H1 (cell line): ENCODE measurements at regions not wholly inside any gene's neighbourhood (a gene's known extent, or its start where the extent isn't known, plus 50 kb on each side); places are given as distances from the start of the nearest gene placed in this dataset.

Experiments used
- FOSL1 ChIP-seq: IDR thresholded peaks from 2 replicates; pipeline ENCODE4 v1.6.1; 2011; ENCODE audit warnings: mild to moderate bottlenecking, low read depth, low read length, moderate library complexity; ENCODE audit not compliant: insufficient read depth
- JUN ChIP-seq: IDR thresholded peaks from 2 replicates; pipeline ENCODE4 v1.6.1; 2011; ENCODE audit warnings: low read depth, mild to moderate bottlenecking, improper control_type of control experiment, low read length
- KDM1A ChIP-seq: fragments of 200-600, 300-600 bp; sonication (generic); IDR thresholded peaks from 2 replicates; pipeline ENCODE4 v1.7.1; 2016; ENCODE audit warnings: mild to moderate bottlenecking, low read length, borderline replicate concordance
- PHF8 ChIP-seq: fragments of 200-600 bp; sonication (generic); conservative IDR thresholded peaks from 2 replicates; pipeline ENCODE4 v1.7.1; 2012; ENCODE audit warnings: low read depth, mild to moderate bottlenecking, inconsistent platforms, low read length, moderate library complexity
- POU5F1 ChIP-seq: IDR thresholded peaks from 2 replicates; pipeline ENCODE4 v1.6.1; 2011; ENCODE audit warnings: low read depth, mild to moderate bottlenecking, low read length, moderate library complexity

DNA sequence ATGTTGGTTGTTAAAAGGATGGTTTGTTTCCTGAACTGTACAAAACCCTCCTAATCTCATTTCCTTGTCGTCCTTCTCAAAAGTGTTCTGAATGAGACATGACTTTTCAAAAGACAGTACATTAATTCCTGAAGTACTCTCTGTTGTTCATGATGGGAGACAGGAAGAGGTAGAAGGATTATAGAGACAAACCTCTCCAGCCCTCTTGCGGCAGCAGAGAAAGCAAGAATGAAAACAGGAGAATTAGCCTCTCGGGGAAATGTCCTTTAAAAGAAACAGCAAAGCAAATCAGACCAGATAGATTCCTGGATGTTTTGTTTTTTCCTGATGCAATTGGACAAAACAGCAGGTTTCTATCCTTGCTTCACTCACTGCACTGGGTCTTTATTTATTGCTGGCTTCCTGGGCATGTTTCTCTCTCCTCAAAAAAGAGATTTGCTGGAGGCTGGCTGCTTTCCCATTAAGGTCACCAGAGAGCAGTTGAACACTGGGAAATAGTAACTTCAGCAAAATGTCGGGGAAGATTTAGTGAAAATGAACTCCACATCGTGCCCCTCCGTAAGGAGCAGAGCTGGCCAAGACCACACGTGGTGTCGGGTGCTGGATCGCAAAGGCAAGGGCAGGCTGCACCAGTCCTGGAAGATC lies 145.8 kb upstream of the SYT6 start (continued):
- no peak for TF ChIP-seq JUN
- no peak for TF ChIP-seq PHF8
- TF ChIP-seq FOSL1, result no peak
- TF ChIP-seq KDM1A, result no peak
- no peak for TF ChIP-seq POU5F1
